Lower leg skin (tissue), 4 donors: ENCODE measurements at regions not wholly inside any gene's neighbourhood (a gene's known extent, or its start where the extent isn't known, plus 50 kb on each side); places are given as distances from the start of the nearest gene placed in this dataset.

Source experiments
- DNase-seq, 2 donors: peaks; one replicate each; pipeline ENCODE4 v3.0.0-alpha.2; 2019; ENCODE audit warnings: low spot score in 2 of 2
- H3K4me3 ChIP-seq: fragments of 200-600 bp; sonication (generic); 2 replicates; pipeline ENCODE4 v1.5.1; 2017; ENCODE audit warnings: mild to moderate bottlenecking, low read depth; ENCODE audit not compliant: poor library complexity, severe bottlenecking
- CTCF ChIP-seq, 3 donors: fragments of 450-650 bp; IDR thresholded peaks; one replicate each; pipeline ENCODE4 v1.5.1; 2016; ENCODE audit warnings: antibody characterized with exemption in 3 of 3, mild to moderate bottlenecking in 3 of 3, moderate library complexity in 2 of 3
- POLR2A ChIP-seq, 2 donors: fragments of 450-650 bp; IDR thresholded peaks; one replicate each; pipeline ENCODE4 v1.6.1; 2016 to 2017; ENCODE audit warnings: antibody characterized with exemption in 2 of 2, mild to moderate bottlenecking in 1 of 2, moderate library complexity in 1 of 2
- WGBS, 2 donors: methylation state at CpG; one replicate each; pipeline ENCODE4 v1.1.5; 2018; 5-methylcytosine and 5-hydroxymethylcytosine counted together
- intact Hi-C: fragments of 100-400 bp; cut with DNase I; formaldehyde crosslinking; loops from one replicate; pipeline ENCODE4 v1.15.0; 2023; ENCODE audit warnings: low total_unique reads

- no peak for TF ChIP-seq POLR2A (IDR thresholded peaks at IDR 0.05)
- TF ChIP-seq CTCF (IDR thresholded peaks at IDR 0.05): no peak
- 5% methylated on average over 16 of the region's 16 CpGs for WGBS, 2 donors
- intact Hi-C loops: no loop called here
- no peak overlapping the region for H3K4me3 ChIP-seq
- DNase-seq: peak in 1 of 2 donors; percentile 23
Measured at GRCh38 chr10:63866075-63866746, 345.0 kb downstream of the REEP3 start.

- 0 to 9% methylated on average over 2 of the region's 2 CpGs for WGBS, 2 donors
- H3K4me3 ChIP-seq: no peak overlapping the region
- no peak for DNase-seq
- intact Hi-C loops: no loop called here
- TF ChIP-seq POLR2A (IDR thresholded peaks at IDR 0.05) (no peak), CTCF (IDR thresholded peaks at IDR 0.05) (no peak)
Measured at GRCh38 chr10:63866747-63867140, 345.5 kb downstream of the REEP3 start.

GRCh38 chr10:63878428-63878827 is 357.2 kb downstream of the REEP3 start:
- no peak overlapping the region for H3K4me3 ChIP-seq
- no peak for DNase-seq
- intact Hi-C loops: no loop called here
- WGBS, 2 donors: 71 to 82% methylated on average over 2 of the region's 2 CpGs
- no peak for TF ChIP-seq POLR2A (IDR thresholded peaks at IDR 0.05)
- no peak for TF ChIP-seq CTCF (IDR thresholded peaks at IDR 0.05)

- no peak for DNase-seq
- no peak overlapping the region for H3K4me3 ChIP-seq
- 67 to 70% methylated on average over 1 of the region's 1 CpG for WGBS, 2 donors
- intact Hi-C loops: no loop called here
- TF ChIP-seq POLR2A (IDR thresholded peaks at IDR 0.05) (no peak), CTCF (IDR thresholded peaks at IDR 0.05) (no peak)
Measured at GRCh38 chr10:63883861-63884260, 362.7 kb downstream of the REEP3 start.

- TF ChIP-seq POLR2A (IDR thresholded peaks at IDR 0.05): no peak
- TF ChIP-seq CTCF (IDR thresholded peaks at IDR 0.05): no peak
- intact Hi-C loops: no loop called here
- no peak for DNase-seq
- 74% methylated on average over 2 of the region's 2 CpGs for WGBS, 2 donors
- H3K4me3 ChIP-seq: no peak overlapping the region
Measured at GRCh38 chr10:63884426-63884825, 363.2 kb downstream of the REEP3 start.

- no peak overlapping the region for H3K4me3 ChIP-seq
- no peak for DNase-seq
- no peak for TF ChIP-seq POLR2A (IDR thresholded peaks at IDR 0.05)
- TF ChIP-seq CTCF (IDR thresholded peaks at IDR 0.05): no peak
- intact Hi-C loops: no loop called here
Measured at GRCh38 chr10:63885156-63885555, 364.0 kb downstream of the REEP3 start.
